Ovary (tissue), 3 donors: ENCODE measurements at regions not wholly inside any gene's neighbourhood (a gene's known extent, or its start where the extent isn't known, plus 50 kb on each side); places are given as distances from the start of the nearest gene placed in this dataset.
"Not testable (repeated sequence)": the region's sequence is repeated elsewhere in the genome, so short reads cannot be mapped to it uniquely, and the experiment has no call there.

Experiments
- POLR2A ChIP-seq: fragments of 450-650 bp; IDR thresholded peaks from one replicate; pipeline ENCODE4 v1.6.1; 2017; ENCODE audit warnings: antibody characterized with exemption, mild to moderate bottlenecking, moderate library complexity
- TF ChIP-seq, protein P1 (sequence below), 3 donors: fragments of 450-650 bp in 2 of 3; fragments of 200-600 bp in 1 of 3; IDR thresholded peaks; one replicate each; pipeline versions ENCODE4 v1.5.1 to v1.8.0; 2016 to 2022; ENCODE audit warnings: antibody characterized with exemption in 3 of 3, mild to moderate bottlenecking in 1 of 3
- donor health status: DM: no; HTN: no; CAD: no.

DNA sequence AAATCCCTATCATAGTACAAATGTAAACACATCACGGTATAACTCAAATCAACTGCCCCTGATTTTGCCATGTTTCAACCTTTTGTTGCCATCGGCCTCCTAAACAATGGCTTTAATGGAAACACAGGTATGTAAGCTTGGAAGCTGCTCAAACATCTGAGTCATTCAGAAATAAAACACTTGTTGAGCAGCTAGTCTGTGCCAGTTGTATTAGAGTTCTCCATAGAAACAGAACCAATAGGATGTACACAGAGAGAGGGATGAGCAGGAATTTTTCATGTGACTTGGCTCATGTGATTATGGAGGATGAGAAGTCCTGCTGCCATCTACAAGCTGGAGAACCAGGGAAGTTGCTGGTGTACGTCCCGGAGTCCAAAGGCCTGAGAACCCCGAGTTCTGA is 186.1 kb downstream of the LMLN start:
- TF ChIP-seq, protein P1, sequence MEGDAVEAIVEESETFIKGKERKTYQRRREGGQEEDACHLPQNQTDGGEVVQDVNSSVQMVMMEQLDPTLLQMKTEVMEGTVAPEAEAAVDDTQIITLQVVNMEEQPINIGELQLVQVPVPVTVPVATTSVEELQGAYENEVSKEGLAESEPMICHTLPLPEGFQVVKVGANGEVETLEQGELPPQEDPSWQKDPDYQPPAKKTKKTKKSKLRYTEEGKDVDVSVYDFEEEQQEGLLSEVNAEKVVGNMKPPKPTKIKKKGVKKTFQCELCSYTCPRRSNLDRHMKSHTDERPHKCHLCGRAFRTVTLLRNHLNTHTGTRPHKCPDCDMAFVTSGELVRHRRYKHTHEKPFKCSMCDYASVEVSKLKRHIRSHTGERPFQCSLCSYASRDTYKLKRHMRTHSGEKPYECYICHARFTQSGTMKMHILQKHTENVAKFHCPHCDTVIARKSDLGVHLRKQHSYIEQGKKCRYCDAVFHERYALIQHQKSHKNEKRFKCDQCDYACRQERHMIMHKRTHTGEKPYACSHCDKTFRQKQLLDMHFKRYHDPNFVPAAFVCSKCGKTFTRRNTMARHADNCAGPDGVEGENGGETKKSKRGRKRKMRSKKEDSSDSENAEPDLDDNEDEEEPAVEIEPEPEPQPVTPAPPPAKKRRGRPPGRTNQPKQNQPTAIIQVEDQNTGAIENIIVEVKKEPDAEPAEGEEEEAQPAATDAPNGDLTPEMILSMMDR (IDR thresholded peaks at IDR 0.05): not testable (repeated sequence)
- not testable (repeated sequence) for TF ChIP-seq POLR2A
